Fibroblast of upper back skin (primary cell): ENCODE measurements at regions not wholly inside any gene's neighbourhood (a gene's known extent, or its start where the extent isn't known, plus 50 kb on each side); places are given as distances from the start of the nearest gene placed in this dataset.
A peak's percentile ranks its signal among the peaks of the same experiment; 100 is the strongest.

ENCODE experiments used
- DNase-seq: peaks from one replicate; pipeline ENCODE4 v3.0.0-alpha.2; 2013

- peak; percentile 57 for DNase-seq
Measured at GRCh38 chr3:31404871-31405270, 127.9 kb upstream of the STT3B start.

- DNase-seq = peak; percentile 35
Measured at GRCh38 chr3:31405515-31405914, 127.2 kb upstream of the STT3B start.

- DNase-seq = no peak
Measured at GRCh38 chr3:31406896-31407295, 125.8 kb upstream of the STT3B start.

DNA sequence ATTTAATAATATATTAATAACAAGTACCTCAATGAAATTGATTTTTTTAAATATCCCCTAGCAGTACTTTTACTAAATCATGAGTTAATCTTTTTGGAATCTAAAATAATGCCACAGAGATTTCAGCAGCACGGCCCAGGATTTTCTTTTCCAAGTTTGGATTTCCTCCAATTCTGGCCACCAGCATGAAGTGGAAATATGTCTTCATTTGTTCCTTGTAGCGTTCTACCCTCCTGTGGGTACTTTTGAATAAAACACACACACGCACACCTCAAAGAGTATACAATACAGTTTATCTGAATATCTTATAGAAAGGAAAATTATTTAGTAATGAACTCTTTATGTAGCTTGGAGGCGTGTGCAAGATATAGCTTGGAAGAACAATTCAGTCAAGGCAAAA lies 125.1 kb upstream of the STT3B start:
- DNase-seq = peak; percentile 65

- no peak for DNase-seq
Measured at GRCh38 chr3:31408720-31409119, 124.0 kb upstream of the STT3B start.

GRCh38 chr3:31409389-31409788 lies 123.3 kb upstream of the STT3B start:
- DNase-seq = no peak

DNA sequence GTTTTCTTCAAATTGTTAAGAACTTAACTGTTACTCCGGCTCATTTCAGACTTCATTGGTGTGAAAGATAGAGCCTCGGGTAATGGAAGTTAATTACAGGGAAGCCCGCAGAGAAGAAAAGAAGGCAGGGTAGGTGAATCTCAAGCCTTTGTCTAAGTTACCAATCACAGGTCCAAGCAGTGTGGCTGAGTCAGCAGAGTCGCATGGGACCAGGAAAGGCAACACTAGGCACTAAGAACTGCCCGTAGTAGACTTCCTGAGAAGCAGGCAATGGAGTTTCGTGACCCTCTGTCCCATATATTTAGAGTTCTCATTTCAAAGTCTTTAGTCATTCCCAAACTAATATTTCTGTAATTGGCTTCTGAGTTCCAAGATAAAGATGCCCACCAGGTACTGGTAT lies 122.9 kb upstream of the STT3B start:
- no peak for DNase-seq

DNA sequence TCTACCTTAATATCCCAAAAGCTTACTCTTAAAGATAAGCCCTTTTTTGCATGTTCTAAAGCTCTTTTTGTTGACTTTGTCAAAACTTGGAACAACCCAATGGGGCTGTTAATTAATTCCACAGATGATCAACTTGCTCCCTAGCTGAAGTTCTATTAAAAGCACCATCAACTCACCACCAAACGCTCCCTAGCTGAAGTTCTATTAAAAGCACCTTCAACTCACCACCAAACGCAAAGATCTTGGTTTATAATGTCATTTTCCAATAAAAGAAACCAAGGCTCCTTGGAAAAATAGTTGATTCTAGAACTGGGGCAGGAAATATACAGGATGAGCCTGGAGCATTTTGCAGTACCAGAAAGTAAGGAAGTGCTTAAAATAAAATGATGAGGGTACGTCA lies 122.3 kb upstream of the STT3B start:
- no peak for DNase-seq

- peak; percentile 44 for DNase-seq
Measured at GRCh38 chr3:31412832-31413231, 119.9 kb upstream of the STT3B start.

DNA sequence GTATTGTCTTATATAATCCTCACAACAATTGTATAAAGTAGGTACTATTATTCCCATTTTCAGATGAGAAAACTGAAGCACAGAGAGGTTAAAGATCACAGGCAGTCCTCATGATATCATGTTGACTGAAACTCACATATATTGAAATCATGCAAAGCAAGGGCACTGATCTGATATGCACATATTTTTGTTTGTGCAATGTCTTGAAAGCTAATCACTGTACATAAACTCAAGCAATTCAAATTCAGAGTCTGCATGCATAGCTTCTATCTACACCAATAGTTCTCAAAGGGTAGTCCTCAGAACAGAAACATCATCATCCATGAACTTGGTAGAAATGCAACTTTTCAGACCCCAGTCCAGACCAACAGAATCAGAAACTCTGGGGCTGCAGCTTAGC lies 119.2 kb upstream of the STT3B start:
- no peak for DNase-seq

- DNase-seq = no peak
Measured at GRCh38 chr3:31416980-31417379, 115.7 kb upstream of the STT3B start.

- DNase-seq = no peak
Measured at GRCh38 chr3:31417486-31417885, 115.2 kb upstream of the STT3B start.

DNA sequence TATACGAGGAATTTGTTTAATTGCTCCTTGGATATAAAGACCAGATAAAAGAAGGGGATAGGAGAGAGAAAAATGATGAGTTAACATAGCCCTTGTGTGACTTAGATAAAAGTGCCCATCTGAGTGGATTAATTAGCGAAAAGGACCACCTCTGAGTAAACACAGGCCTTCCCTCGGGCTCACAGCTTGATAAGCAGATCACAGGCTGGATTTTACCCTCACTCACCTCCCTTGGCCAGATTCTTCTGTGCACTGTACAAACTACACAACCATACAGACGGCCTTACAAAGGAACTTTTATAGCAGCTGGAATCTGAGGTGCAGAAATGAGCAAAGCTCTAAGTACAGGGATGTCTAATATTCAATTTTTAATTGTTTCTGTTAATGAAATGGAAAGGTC lies 112.4 kb upstream of the STT3B start:
- no peak for DNase-seq

GRCh38 chr3:31421314-31422048 lies 111.2 kb upstream of the STT3B start:
- no peak for DNase-seq

GRCh38 chr3:31422237-31422636 lies 110.5 kb upstream of the STT3B start:
- DNase-seq = no peak

- peak; percentile 26 for DNase-seq
Measured at GRCh38 chr3:31423482-31423881, 109.2 kb upstream of the STT3B start.

GRCh38 chr3:31425401-31425800 lies 107.3 kb upstream of the STT3B start:
- no peak for DNase-seq

GRCh38 chr3:31427623-31428022 lies 105.1 kb upstream of the STT3B start:
- no peak for DNase-seq

- DNase-seq = no peak
Measured at GRCh38 chr3:31431321-31431720, 101.4 kb upstream of the STT3B start.

GRCh38 chr3:31432897-31433678 lies 99.6 kb upstream of the STT3B start:
- DNase-seq = no peak

GRCh38 chr3:31433679-31433992 lies 99.1 kb upstream of the STT3B start:
- DNase-seq = no peak

- DNase-seq = no peak
Measured at GRCh38 chr3:31434819-31435218, 97.9 kb upstream of the STT3B start.

DNA sequence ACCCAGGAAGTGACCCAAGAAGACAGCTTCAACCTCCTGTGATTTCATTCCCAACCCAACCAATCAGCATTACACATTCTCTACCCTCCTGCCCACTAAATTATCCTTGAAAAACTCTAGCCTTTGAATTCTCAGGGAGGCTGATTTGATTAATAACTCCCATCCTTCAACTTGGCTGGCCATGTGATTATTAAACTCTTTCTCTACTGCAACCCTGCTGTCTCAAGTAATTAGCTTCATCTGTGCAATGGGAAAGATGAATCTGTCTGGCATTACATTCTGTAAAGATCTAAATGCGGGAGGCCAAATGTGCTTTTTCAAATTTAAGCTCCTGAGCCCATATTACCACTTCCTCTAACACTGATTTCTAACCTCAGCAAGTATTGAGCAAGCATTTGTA lies 95.9 kb upstream of the STT3B start:
- DNase-seq = no peak

DNA sequence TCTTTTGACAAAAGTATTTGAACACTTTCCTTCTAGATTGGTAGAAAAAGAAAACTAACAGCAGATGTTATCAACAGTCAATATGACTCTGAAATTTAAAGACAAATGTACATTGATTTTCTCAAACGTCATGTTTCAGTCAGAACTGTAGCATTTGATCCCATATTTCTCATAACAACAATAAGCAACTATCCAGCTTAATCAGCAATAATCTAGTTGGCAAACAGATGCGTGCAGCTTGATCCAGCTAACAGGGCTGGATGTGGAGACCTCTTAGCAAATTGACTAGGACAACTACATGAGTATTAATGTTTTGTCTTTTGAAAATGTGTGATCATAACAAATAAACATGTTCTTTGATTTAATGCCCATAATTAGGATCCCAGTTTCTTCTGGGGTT lies 94.0 kb upstream of the STT3B start:
- DNase-seq = no peak
